Testis (tissue), 2 donors: ENCODE measurements at regions not wholly inside any gene's neighbourhood (a gene's known extent, or its start where the extent isn't known, plus 50 kb on each side); places are given as distances from the start of the nearest gene placed in this dataset.

ENCODE experiments used
- POLR2A ChIP-seq: fragments of 450-650 bp; IDR thresholded peaks from one replicate; pipeline ENCODE4 v1.6.1; 2017; ENCODE audit warnings: antibody characterized with exemption, mild to moderate bottlenecking, moderate library complexity
- TF ChIP-seq, protein P1 (sequence below), 3 experiments: fragments of 450-650 bp in 2 of 3; fragments of 200-600 bp in 1 of 3; sonication (generic) in 1 of 3; IDR thresholded peaks; one replicate each; pipeline ENCODE4 v1.5.1; 2016 to 2019; ENCODE audit warnings: antibody characterized with exemption in 3 of 3, mild to moderate bottlenecking in 2 of 3, moderate library complexity in 1 of 3

DNA sequence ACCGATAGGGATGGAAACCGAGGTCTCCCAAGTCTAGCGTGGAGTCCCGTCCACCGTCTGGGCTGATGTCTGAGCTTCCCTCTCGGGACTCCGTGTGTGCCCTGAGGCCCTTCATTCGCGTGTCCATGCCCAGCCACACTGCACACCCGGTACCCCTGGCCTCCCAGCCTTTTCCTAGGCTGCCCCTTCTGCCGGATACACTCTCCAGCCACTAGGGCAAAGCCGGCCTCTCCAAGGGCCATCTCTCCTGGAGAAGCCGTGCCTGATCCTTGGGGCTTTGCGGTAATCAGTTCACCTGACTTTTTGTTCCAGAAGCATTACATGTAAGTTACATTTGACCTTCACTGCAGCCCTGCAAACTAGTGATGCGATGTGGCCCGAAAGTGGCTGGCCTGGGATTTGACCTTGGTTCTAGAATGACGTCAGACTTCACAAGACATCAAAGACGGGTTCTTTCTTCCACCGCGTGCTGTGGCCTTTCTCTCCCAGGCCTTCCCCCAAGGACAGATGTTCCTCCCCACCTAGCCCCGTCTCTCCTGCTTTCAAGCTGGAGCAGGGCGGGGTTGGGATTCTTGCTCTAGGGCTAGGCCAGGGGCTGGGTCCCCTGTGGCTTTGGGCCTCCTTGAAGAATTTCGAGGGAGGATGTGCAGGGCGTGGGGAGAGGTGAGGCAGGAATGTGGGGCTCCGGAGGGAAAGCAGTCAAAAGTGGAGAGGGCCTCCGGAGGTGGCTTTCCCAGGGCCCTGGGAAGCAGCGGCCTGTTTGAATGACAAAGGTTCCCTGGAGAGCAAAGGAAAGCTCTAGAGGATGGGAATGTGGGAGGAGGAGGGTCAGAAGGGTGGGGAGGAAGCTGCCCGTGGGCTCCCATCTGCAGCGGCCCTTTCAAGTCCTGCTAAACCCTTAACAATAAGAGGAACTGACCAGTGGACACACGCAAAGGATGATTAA lies 49.7 kb upstream of the SLC2A1 start:
- TF ChIP-seq, protein P1, sequence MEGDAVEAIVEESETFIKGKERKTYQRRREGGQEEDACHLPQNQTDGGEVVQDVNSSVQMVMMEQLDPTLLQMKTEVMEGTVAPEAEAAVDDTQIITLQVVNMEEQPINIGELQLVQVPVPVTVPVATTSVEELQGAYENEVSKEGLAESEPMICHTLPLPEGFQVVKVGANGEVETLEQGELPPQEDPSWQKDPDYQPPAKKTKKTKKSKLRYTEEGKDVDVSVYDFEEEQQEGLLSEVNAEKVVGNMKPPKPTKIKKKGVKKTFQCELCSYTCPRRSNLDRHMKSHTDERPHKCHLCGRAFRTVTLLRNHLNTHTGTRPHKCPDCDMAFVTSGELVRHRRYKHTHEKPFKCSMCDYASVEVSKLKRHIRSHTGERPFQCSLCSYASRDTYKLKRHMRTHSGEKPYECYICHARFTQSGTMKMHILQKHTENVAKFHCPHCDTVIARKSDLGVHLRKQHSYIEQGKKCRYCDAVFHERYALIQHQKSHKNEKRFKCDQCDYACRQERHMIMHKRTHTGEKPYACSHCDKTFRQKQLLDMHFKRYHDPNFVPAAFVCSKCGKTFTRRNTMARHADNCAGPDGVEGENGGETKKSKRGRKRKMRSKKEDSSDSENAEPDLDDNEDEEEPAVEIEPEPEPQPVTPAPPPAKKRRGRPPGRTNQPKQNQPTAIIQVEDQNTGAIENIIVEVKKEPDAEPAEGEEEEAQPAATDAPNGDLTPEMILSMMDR (IDR thresholded peaks at IDR 0.05), result no peak
- no peak for TF ChIP-seq POLR2A
